ENCODE measurements at regions not wholly inside any gene's neighbourhood (a gene's known extent, or its start where the extent isn't known, plus 50 kb on each side); places are given as distances from the start of the nearest gene placed in this dataset.

DNA sequence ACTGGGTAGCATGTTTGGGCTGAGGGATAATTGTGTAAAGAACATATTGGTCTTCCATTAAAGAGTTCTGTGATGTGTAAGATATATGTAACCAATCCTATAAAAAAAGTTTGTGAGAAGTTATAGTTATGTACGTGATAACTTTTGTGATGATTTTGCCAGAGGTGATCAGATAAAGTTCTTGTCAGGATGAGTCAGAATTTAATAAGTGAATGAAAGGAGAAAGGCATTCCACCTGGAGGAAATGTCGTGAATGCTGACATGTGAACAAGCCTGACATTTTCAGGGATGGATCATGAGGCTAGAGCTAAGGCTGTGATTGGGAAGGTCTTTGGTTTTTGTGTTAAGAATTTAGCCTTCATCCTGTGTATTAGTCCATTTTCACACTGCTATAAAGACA lies 241.5 kb downstream of the SNAPC1 start:
- intact Hi-C loops (cut with DNase I) = no loop called here
- Histone ChIP-seq H3K27me3 (no peaks in the 10 kb centered on the region), H3K27ac (no peak overlapping the region), H3K9me3 (no peaks in the 10 kb centered on the region), H3K36me3 (no peaks in the 10 kb centered on the region), H3K4me1 (no peaks in the 10 kb centered on the region), H3K4me3 (no peak overlapping the region)
- WGBS, 4 donors = 39 to 68% (median 55%) methylated on average over 2 of the region's 2 CpGs
- ATAC-seq (no peak), DNase-seq (no peak)
- no peak for TF ChIP-seq POLR2A (IDR thresholded peaks at IDR 0.05)
- TF ChIP-seq, protein P1, sequence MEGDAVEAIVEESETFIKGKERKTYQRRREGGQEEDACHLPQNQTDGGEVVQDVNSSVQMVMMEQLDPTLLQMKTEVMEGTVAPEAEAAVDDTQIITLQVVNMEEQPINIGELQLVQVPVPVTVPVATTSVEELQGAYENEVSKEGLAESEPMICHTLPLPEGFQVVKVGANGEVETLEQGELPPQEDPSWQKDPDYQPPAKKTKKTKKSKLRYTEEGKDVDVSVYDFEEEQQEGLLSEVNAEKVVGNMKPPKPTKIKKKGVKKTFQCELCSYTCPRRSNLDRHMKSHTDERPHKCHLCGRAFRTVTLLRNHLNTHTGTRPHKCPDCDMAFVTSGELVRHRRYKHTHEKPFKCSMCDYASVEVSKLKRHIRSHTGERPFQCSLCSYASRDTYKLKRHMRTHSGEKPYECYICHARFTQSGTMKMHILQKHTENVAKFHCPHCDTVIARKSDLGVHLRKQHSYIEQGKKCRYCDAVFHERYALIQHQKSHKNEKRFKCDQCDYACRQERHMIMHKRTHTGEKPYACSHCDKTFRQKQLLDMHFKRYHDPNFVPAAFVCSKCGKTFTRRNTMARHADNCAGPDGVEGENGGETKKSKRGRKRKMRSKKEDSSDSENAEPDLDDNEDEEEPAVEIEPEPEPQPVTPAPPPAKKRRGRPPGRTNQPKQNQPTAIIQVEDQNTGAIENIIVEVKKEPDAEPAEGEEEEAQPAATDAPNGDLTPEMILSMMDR (IDR thresholded peaks at IDR 0.05) = no peak

DNA sequence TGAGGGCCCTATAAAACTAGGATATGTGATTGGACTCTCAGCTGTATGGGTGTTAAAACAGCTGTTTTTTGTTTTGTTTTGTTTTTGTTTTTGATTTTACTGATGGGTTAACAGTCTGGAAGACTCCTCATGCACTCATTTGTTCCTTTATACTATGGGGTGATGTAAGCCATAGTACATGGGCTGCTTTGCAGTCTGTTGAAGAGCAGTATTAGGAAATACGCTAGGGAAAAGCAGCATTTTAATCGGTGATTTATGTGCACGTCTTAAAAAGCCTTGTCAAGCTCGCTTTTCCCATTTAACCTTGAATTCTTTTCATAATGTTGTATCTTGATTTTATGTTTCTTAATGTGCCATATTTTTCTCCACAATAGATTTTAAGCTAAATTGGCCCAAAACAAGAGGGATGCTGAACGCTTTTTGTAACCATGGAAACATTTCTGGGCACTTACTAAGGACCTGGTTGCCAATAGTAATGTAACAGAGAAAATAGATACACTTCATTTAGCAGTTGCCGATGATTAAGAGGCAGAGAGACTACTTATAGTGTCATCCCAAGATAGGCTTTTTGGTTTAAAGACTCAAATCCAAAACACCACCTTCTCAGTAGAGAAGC lies 244.0 kb downstream of the SNAPC1 start:
- peaks cover 0 to 4% (median 0%) of the 10 kb centered on the region in 9 donors for H3K27me3 ChIP-seq
- WGBS, 4 donors = 81 to 88% (median 86%) methylated on average over 6 of the region's 6 CpGs

DNA sequence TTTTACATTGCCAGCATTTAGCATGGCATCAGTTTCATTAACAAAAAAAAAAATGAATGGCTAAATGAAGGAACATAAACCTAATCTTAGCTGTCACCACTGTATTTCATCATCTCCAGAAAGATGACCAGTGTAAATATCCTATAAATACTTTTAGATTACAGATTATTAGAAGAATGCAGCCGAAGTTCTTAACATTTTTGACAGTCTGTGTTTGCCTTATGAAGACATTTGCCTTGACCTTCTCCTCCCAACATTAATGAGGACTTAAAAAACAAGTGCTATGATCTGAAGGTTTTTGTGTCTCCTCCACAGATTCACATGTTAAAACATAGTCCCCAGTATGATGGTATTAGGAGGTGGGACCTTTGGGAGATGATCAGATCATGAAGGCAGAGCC lies 253.0 kb downstream of the SNAPC1 start:
- no peak for ATAC-seq
- intact Hi-C loops (cut with DNase I) = no loop called here
- no peaks in the 10 kb centered on the region for H3K36me3 ChIP-seq
- TF ChIP-seq, protein P1 (IDR thresholded peaks at IDR 0.05) = no peak
- TF ChIP-seq POLR2A (IDR thresholded peaks at IDR 0.05) = no peak
- H3K27ac ChIP-seq = no peak overlapping the region
- no peak overlapping the region for H3K4me3 ChIP-seq
- 23 to 44% (median 32%) methylated on average over 1 of the region's 1 CpG for WGBS, 4 donors
- peaks cover 0 to 5% (median 0%) of the 10 kb centered on the region in 12 donors for H3K9me3 ChIP-seq
- peaks cover 0 to 8% (median 0%) of the 10 kb centered on the region in 9 donors for H3K27me3 ChIP-seq
- DNase-seq = no peak
- H3K4me1 ChIP-seq = no peaks in the 10 kb centered on the region

More for the DNA sequence above, 244.0 kb downstream of the SNAPC1 start:
- no peak overlapping the region for H3K27ac ChIP-seq
- ATAC-seq (no peak), DNase-seq (no peak)
- H3K4me3 ChIP-seq = no peak overlapping the region
- H3K36me3 ChIP-seq = no peaks in the 10 kb centered on the region
- no peaks in the 10 kb centered on the region for H3K4me1 ChIP-seq
- no peaks in the 10 kb centered on the region for H3K9me3 ChIP-seq
- intact Hi-C loops (cut with DNase I) = no loop called here
- TF ChIP-seq POLR2A (IDR thresholded peaks at IDR 0.05) = no peak
- TF ChIP-seq, protein P1 (IDR thresholded peaks at IDR 0.05) = no peak

DNA sequence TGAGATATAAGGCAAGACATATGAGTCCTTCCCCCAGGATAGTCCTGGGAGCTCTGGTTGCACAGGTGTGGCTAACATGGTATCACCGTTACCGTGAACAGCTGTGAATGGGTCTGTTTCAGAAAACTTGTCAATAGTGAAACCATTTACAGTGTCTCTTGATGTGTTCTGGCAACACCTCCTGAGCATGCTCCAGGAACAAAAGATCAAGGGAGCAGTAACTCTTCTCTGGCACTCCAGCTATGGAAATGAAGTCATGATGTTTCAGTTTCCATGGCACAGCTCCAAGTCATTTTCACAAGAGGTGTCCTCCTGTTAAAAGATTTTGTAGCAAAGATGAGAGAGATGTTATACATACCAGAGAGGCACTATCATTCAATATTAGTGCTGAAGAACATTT lies 253.7 kb downstream of the SNAPC1 start:
- Histone ChIP-seq H3K27ac (no peak overlapping the region), H3K4me1 (no peaks in the 10 kb centered on the region), H3K27me3 (peaks cover 0 to 7% (median 0%) of the 10 kb centered on the region in 9 donors), H3K9me3 (peaks cover 0 to 5% (median 0%) of the 10 kb centered on the region in 12 donors), H3K36me3 (no peaks in the 10 kb centered on the region), H3K4me3 (no peak overlapping the region)
- no peak for ATAC-seq
- DNase-seq = no peak
- TF ChIP-seq, protein P1 (IDR thresholded peaks at IDR 0.05) = no peak
- no peak for TF ChIP-seq POLR2A (IDR thresholded peaks at IDR 0.05)
- 13 to 77% (median 62%) methylated on average over 2 of the region's 2 CpGs for WGBS, 4 donors
- intact Hi-C loops (cut with DNase I) = no loop called here

All from heart left ventricle (tissue), 16 donors.